HT1080 (cell line): ENCODE measurements at regions not wholly inside any gene's neighbourhood (a gene's known extent, or its start where the extent isn't known, plus 50 kb on each side); places are given as distances from the start of the nearest gene placed in this dataset.

Source experiments
- DNase-seq: peaks from one replicate; pipeline ENCODE4 v3.0.0-alpha.2; 2015; ENCODE audit warnings: low read depth

GRCh38 chrX:7285765-7286164 lies 137.8 kb upstream of the PUDP start:
- no peak for DNase-seq

GRCh38 chrX:7283741-7284140 lies 135.8 kb upstream of the PUDP start:
- DNase-seq, result no peak

DNA sequence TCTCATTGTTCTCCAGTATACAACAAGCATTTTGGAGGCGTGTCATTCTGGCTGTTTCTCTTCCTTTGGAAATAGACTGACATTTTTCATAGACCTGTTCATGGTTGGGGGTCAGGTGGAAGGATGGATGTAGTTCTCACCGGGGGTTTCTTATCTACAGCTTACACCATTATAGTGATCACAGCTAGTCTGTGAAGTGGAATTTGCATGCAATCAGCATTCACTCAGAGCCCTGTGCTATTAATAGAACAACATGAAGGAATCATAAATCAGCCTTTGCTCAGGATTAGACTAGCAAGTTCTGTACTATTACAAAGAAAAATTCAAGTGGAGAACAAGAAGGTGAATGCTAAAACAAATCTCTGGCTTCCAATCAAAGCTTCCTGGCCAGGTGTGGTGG lies 132.6 kb upstream of the PUDP start:
- DNase-seq, result no peak

GRCh38 chrX:7272346-7272745 lies 124.4 kb upstream of the PUDP start:
- DNase-seq, result no peak

- no peak for DNase-seq
Measured at GRCh38 chrX:7270933-7271332, 123.0 kb upstream of the PUDP start.

DNA sequence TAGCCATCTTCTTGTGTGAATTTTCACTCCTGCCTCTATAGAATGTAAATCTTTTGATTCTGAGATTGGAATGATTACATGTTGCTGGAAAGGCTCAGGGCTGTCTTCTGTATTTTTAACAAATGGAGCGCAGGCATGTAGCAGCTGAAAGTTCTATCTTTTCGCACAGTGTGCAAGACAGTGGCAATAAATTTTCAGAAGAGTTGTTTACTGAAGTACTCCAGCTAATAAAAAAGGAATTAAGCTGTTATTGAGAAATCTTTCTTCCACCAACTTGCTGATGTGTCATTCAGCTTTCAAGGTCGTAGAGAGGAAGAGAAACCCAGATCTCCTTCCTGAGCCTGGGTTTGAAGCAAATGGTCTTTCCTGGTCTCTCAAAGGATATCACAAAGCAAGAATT lies 122.0 kb upstream of the PUDP start:
- no peak for DNase-seq

DNA sequence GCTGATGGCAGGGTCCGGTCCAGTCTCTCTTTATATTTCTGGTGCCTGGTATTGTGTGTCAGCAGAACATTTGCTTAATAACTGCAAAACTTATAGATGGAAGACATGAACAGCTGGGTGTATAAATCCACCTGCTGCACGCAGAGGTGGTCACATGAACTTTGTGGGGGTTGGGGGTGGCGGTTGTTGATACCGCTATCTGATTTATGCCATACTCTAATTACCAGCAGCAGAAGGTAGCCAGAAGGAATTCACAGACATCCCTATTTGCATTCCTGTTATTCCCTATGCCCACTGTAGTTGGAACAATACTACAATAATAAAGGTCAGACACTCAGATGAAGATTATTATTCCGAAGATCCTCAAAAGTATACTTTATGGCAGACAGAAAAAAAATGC lies 121.6 kb upstream of the PUDP start:
- no peak for DNase-seq

DNA sequence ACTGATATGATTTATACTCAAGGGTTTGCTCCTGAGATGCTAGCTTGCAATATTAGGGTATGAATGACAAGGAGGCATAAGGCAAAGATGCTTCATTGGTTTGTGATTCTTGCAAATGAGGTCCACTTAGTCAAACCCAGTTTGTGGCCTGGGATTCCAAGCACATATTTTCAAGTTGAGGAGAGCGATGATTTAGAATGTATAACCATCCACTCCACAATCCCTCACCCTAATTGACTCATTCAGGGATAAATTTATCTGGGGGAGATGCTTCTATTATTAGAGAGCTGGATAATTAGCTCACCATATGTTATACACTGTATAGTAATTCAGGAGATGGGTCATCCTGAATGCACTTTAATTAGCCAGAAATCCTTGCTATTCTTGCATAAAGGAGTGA lies 118.3 kb upstream of the PUDP start:
- no peak for DNase-seq

GRCh38 chrX:7264399-7264798 lies 116.4 kb upstream of the PUDP start:
- DNase-seq, result no peak

DNA sequence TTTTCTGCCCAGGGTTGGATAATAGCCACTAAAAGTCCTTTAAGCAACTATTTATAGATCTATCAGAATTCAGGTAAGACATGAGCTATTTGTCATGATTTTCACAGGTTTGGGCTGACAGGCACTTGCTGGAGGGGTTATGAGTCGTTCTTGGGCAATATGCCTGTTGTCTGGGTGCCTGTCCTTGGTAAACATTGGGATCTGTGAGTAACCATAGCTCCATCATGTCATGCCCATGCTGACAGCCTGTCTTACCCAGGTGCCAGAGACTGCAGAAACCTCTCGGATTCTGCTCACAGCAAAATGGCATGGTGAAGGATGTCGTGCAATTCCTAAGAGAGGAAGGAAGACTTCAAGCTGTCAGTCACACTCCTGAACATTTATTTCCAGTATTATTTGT lies 116.0 kb upstream of the PUDP start:
- DNase-seq, result peak; percentile 24

GRCh38 chrX:7263330-7263729 lies 115.4 kb upstream of the PUDP start:
- no peak for DNase-seq

- no peak for DNase-seq
Measured at GRCh38 chrX:7262551-7262950, 114.6 kb upstream of the PUDP start.

DNA sequence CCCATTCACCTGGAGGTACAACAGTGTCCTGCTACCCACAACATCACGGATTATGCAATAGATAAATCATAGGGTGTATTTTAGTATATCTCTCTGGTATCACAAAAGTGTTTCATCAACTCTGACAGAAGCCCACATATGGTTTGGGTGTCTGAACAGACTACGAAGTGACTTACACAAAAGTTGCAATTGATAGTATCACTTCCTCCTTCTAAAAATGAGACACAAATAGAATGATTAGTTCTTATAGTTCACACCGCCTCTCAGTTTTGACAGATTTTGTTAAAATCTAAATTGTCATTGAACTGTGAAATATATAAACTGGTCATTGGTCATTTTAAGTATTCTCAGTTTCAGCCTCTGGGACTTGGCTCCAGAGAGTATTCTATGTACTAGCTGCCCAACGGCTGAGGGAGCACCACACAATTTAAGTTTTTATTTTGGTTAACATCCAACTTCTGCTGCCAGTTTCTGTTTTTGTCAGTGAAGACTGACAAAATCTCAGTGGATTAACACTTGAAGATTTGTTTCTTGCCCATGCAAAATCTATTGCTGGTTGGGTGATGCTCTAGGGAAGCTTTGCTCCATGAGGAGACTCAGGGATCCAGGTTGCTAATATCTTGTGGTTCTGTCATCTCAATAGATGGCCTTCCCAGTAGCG lies 113.8 kb upstream of the PUDP start:
- no peak for DNase-seq

DNA sequence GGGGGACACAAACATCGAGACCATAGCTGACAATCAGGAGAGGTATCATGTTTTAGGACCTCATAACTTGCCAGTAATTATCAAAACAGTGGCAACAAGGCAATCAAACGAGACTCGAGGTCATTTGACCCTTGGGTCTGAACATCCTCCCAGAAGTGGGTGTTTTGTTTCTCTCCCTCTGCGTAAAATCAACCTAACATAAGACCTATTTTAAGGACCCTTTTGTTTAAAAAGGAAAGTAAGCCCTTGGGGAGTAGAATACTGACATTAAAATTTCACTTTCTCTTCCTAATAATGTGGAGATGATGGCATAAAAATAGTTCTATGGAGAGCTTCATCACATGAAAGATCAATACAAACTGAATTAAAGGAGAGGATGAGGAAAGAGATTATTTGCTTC lies 106.2 kb upstream of the PUDP start:
- DNase-seq, result no peak

DNA sequence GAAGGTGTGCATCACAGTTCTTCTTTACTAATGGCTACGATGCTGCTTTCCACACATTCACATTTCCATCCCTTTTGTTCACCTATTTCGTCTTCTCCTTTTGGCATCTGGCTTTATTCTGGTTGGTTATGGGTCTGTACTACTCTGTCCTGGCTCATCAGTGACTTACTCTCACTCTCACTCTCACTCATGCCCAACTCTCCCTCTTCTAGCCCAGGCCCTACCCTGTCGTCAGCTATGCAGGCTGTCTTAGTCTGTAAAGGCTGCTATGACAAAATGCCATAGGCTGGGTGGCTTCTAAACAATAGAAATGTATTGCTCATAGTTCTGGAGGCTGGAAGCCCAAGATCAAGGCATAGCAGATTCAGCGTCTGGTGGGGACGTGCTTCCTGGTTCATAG lies 105.6 kb upstream of the PUDP start:
- no peak for DNase-seq

DNA sequence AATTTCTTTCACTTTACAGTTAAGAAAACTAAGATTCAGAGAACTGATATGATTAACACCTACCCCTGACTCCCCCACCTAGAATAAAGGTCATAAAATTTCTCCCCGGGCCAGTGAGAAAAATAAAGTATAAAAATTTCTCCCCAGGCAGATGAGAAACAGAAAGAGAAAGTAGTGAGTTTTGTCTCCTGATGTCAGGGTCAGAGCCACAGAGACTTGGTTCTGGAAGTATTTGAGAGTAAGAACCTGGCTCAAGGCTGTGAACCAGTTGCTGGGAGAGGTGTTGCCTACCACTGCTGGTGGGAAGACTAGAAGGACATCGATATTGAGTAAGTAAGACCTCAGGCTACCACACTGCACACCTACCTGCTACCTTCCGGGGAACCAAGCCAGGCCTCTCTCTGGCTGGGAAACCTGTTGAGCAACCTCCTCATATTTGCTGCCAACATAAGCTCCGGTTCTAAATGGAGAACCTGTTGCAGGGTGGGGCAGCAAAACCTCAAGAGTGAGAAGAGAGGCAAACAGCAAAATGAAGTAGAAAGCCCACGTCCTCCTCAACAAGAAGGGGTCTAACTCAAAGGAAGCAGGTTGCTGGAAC lies 104.2 kb upstream of the PUDP start:
- no peak for DNase-seq

GRCh38 chrX:7247346-7247745 lies 99.4 kb upstream of the PUDP start:
- DNase-seq, result no peak

- no peak for DNase-seq
Measured at GRCh38 chrX:7244405-7244804, 96.5 kb upstream of the PUDP start.

DNA sequence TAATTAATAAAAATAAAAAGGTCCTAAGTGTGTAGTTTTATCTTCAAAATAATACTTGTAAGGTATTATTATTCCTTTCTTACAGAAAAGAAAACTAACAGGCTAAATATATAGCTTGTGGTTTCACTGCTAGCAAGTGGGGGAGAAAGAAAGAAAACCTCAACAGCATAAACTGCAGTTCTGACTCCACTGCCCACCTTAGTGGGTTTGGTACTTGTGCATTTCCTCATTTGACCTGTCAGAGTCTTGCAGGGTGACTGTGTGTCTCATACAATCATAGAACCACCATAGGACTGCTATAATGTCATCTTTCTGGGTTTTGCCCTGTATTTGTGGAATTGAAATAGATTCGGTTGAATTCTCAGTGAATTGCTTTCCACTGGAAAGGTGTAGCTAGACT lies 94.7 kb upstream of the PUDP start:
- DNase-seq, result no peak

DNA sequence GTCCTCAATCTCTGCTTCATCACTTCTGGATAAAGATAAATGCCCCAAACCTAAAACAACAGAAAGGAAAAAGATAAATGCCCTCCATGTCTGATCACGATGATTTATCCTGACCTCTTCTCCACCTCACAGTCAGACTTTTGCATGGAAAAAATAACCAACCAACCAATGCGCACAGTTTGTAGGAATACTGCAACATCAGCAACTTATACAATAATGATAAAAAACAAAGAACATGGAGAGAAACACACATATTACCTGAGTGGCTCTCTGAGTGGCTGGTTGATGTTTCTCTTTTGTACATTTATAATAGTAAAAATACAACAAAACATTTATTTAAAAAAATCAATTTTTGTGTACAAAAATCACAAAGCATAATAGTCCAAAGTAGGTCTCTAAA lies 93.0 kb upstream of the PUDP start:
- no peak for DNase-seq

- no peak for DNase-seq
Measured at GRCh38 chrX:7235071-7235470, 87.1 kb upstream of the PUDP start.

GRCh38 chrX:7233580-7234406 lies 85.8 kb upstream of the PUDP start:
- DNase-seq, result no peak

DNA sequence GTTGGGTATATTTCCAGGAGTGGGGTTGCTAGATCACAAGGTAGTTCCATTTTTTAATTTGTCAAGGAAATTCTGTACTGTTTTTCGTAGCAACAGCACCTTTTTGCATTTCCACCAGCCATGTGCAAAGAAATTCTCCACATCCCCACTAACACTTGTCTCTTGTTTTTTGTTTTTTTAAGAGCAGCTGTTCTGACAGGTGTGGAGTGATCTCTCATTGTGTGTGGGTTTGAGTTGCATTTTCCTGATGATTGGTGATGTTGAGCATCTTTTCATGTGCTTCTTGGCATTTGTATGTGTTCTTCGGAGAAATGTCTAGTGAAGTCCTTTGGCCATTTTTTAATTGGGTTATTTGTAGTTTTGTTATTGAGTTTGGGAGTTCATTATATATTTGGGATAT lies 80.3 kb upstream of the PUDP start:
- DNase-seq, result no peak
